H9 (cell line): ENCODE measurements at regions not wholly inside any gene's neighbourhood (a gene's known extent, or its start where the extent isn't known, plus 50 kb on each side); places are given as distances from the start of the nearest gene placed in this dataset.

Source experiments
- DNase-seq: peaks from one replicate; pipeline ENCODE4 v3.0.0-alpha.2; 2017
- H2AFZ ChIP-seq: one replicate; pipeline ENCODE4 v1.6.1; 2013; ENCODE audit warnings: mild to moderate bottlenecking, low read length, control low read depth, moderate library complexity
- H2AK5ac ChIP-seq: 2 replicates; pipeline ENCODE4 v1.6.1; 2013; ENCODE audit warnings: low read length, control low read depth, mixed read lengths; ENCODE audit not compliant: insufficient read length
- H2BK120ac ChIP-seq: one replicate; pipeline ENCODE4 v1.6.1; 2013; ENCODE audit warnings: low read depth, mild to moderate bottlenecking, low read length, control low read depth, inconsistent platforms; ENCODE audit not compliant: poor library complexity, severe bottlenecking
- H2BK12ac ChIP-seq: 2 replicates; pipeline ENCODE4 v1.6.1; 2013; ENCODE audit warnings: low read length, control low read depth, mixed read lengths, low read depth; ENCODE audit not compliant: insufficient read length
- H2BK15ac ChIP-seq: 2 replicates; pipeline ENCODE4 v1.6.1; 2013; ENCODE audit warnings: low read depth, low read length, control low read depth
- H2BK20ac ChIP-seq: one replicate; pipeline ENCODE4 v1.6.1; 2013; ENCODE audit warnings: low read depth, mild to moderate bottlenecking, low read length, control low read depth, inconsistent platforms; ENCODE audit not compliant: poor library complexity, severe bottlenecking
- H2BK5ac ChIP-seq: 2 replicates; pipeline ENCODE4 v1.6.1; 2013; ENCODE audit warnings: low read length, control low read depth, mixed read lengths; ENCODE audit not compliant: insufficient read length
- H3K14ac ChIP-seq: 2 replicates; pipeline ENCODE4 v1.6.1; 2013; ENCODE audit warnings: low read length, control low read depth; ENCODE audit not compliant: insufficient read depth
- H3K18ac ChIP-seq: 2 replicates; pipeline ENCODE4 v1.6.1; 2013; ENCODE audit warnings: low read depth, mild to moderate bottlenecking, mixed read lengths, low read length, control low read depth; ENCODE audit not compliant: insufficient read length
- H3K23ac ChIP-seq: 2 replicates; pipeline ENCODE4 v1.6.1; 2013; ENCODE audit warnings: low read length, control low read depth, mixed read lengths, low read depth; ENCODE audit not compliant: insufficient read length
- H3K23me2 ChIP-seq: 2 replicates; pipeline ENCODE4 v1.6.1; 2013; ENCODE audit warnings: low read depth, mild to moderate bottlenecking, mixed read lengths, low read length, control low read depth; ENCODE audit not compliant: insufficient read length, poor library complexity, severe bottlenecking
- H3K27ac ChIP-seq: 2 replicates; pipeline ENCODE4 v1.5.1; 2013; ENCODE audit warnings: low read length, control low read depth, mixed read lengths, low read depth; ENCODE audit not compliant: insufficient read length
- H3K27me3 ChIP-seq: 2 replicates; pipeline ENCODE4 v1.6.1; 2013; ENCODE audit warnings: low read length, control low read depth, inconsistent platforms; ENCODE audit not compliant: insufficient read depth
- H3K4ac ChIP-seq: 2 replicates; pipeline ENCODE4 v1.6.1; 2013; ENCODE audit warnings: low read depth, mild to moderate bottlenecking, control low read depth, inconsistent platforms, low read length, moderate library complexity
- H3K4me1 ChIP-seq: 2 replicates; pipeline ENCODE4 v1.6.1; 2013; ENCODE audit warnings: low read length, control low read depth, inconsistent platforms; ENCODE audit not compliant: insufficient read depth
- H3K4me2 ChIP-seq: 2 replicates; pipeline ENCODE4 v1.6.1; 2013; ENCODE audit warnings: low read length, control low read depth, mixed read lengths; ENCODE audit not compliant: insufficient read length, insufficient read depth
- H3K56ac ChIP-seq: 2 replicates; pipeline ENCODE4 v1.6.1; 2013; ENCODE audit warnings: low read depth, mild to moderate bottlenecking, mixed read lengths, low read length, control low read depth; ENCODE audit not compliant: insufficient read length
- H3K79me1 ChIP-seq: 2 replicates; pipeline ENCODE4 v1.6.1; 2013; ENCODE audit warnings: low read depth, mild to moderate bottlenecking, moderate library complexity, low read length, control low read depth, inconsistent platforms; ENCODE audit not compliant: insufficient read depth, poor library complexity, severe bottlenecking
- H3K79me2 ChIP-seq: 2 replicates; pipeline ENCODE4 v1.6.1; 2013; ENCODE audit warnings: low read length, control low read depth, inconsistent platforms; ENCODE audit not compliant: insufficient read depth
- H3K9ac ChIP-seq: 2 replicates; pipeline ENCODE4 v1.6.1; 2013; ENCODE audit warnings: low read length, control low read depth, mixed read lengths; ENCODE audit not compliant: insufficient read length; ENCODE audit errors: extremely low read depth
- H3K9me3 ChIP-seq: one replicate; pipeline ENCODE4 v1.6.1; 2013; ENCODE audit warnings: low read depth, low read length, inconsistent platforms; ENCODE audit not compliant: control insufficient read depth
- H3T11ph ChIP-seq: one replicate; pipeline ENCODE4 v1.6.1; 2013; ENCODE audit warnings: mild to moderate bottlenecking, low read length, control low read depth, inconsistent platforms
- H4K20me1 ChIP-seq: one replicate; pipeline ENCODE4 v1.6.1; 2013; ENCODE audit not compliant: control insufficient read depth, insufficient read length, insufficient read depth
- H4K5ac ChIP-seq: 2 replicates; pipeline ENCODE4 v1.6.1; 2013; ENCODE audit warnings: low read depth, mild to moderate bottlenecking, mixed read lengths, low read length, control low read depth; ENCODE audit not compliant: insufficient read length
- H4K8ac ChIP-seq: replicated peaks from 2 replicates; pipeline ENCODE4 v1.6.1; 2013; ENCODE audit warnings: low read length, control low read depth, mixed read lengths, low read depth; ENCODE audit not compliant: insufficient read length
- H4K91ac ChIP-seq: 2 replicates; pipeline ENCODE4 v1.6.1; 2013; ENCODE audit warnings: low read depth, mild to moderate bottlenecking, moderate library complexity, mixed read lengths, low read length, control low read depth; ENCODE audit not compliant: insufficient read length
- H3K27ac Mint-ChIP-seq, 3 experiments: 2 replicates in 2 of 3; 3 replicates in 1 of 3; pipeline ENCODE4 v1.8.0; 2020 to 2021; ENCODE audit warnings: mixed read lengths in 3 of 3, mild to moderate bottlenecking in 1 of 3, moderate library complexity in 1 of 3
- H3K27me3 Mint-ChIP-seq: 2 replicates; pipeline ENCODE4 v1.8.0; 2021; ENCODE audit warnings: low read depth, mild to moderate bottlenecking, moderate library complexity, mixed read lengths
- H3K36me3 Mint-ChIP-seq, 3 experiments: 2 replicates in 2 of 3; 3 replicates in 1 of 3; pipeline ENCODE4 v1.8.0; 2020 to 2021; ENCODE audit warnings: low read depth in 3 of 3, mixed read lengths in 3 of 3; ENCODE audit not compliant: insufficient read depth in 1 of 3
- H3K4me1 Mint-ChIP-seq, 2 experiments: 2 replicates each; pipeline ENCODE4 v1.8.0; 2020; ENCODE audit warnings: mixed read lengths in 2 of 2
- H3K4me3 Mint-ChIP-seq, 2 experiments: 2 replicates in 1 of 2; 3 replicates in 1 of 2; pipeline ENCODE4 v1.8.0; 2020 to 2021; ENCODE audit warnings: mild to moderate bottlenecking in 2 of 2, mixed read lengths in 2 of 2, moderate library complexity in 1 of 2
- H3K9me3 Mint-ChIP-seq, 2 experiments: 2 replicates in 1 of 2; 3 replicates in 1 of 2; pipeline ENCODE4 v1.8.0; 2020; ENCODE audit warnings: mild to moderate bottlenecking in 2 of 2, mixed read lengths in 2 of 2, moderate library complexity in 1 of 2
- WGBS: extraction: QIAGEN DNeasy Blood & Tissue Kit; methylation state at CpG from one replicate; pipeline ENCODE4 v1.1.7; 2013; ENCODE audit warnings: missing lambda C conversion rate, low lambda C conversion rate, mixed read lengths; ENCODE audit not compliant: insufficient read length; ENCODE audit errors: extremely low coverage; 5-methylcytosine and 5-hydroxymethylcytosine counted together
- TF ChIP-seq, protein P1 (sequence below): fragments of 200-600 bp; sonication (generic); conservative IDR thresholded peaks from 3 replicates; pipeline ENCODE4 v1.8.0; 2021; ENCODE audit warnings: antibody characterized with exemption, mild to moderate bottlenecking

DNA sequence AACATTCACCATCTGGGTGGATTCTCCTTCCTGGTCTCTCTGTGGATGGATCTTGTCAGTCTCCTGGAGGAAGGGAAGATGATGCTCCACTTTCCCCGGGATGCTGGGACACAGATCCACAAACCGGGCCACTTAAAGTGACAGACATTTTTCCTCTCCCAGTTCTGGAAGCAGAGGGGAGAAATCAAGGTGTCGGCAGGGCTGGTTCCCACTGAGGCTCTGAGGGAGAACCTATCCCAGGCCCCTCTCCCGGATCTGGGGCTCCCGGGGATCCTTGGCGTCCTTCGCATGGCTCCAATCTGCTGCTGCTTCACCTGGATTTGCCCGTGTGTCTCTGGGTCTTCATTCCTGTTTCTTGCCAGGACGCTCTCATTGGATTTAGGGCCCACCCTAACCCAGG is 263.1 kb upstream of the TNRC6C start:
- peak overlapping the region in 1 of 2 experiments; percentile 65; a peak in 2 of 5 replicates for H3K4me3 Mint-ChIP-seq
- Histone ChIP-seq H2AK5ac (no peak overlapping the region), H3K18ac (no peak overlapping the region), H3K4me2 (peak overlapping the region; percentile 60), H4K91ac (no peak overlapping the region), H3K9me3 (no peaks in the 10 kb centered on the region), H3K56ac (no peak overlapping the region), H3K23me2 (peaks cover 10% of the 10 kb centered on the region), H2BK15ac (no peak overlapping the region), H3T11ph (no peak overlapping the region), H2BK5ac (no peak overlapping the region), H3K23ac (no peak overlapping the region), H3K9ac (no peak overlapping the region), H3K14ac (no peak overlapping the region), H3K27ac (no peak overlapping the region), H4K5ac (no peak overlapping the region), H3K79me1 (no peaks in the 10 kb centered on the region), H4K20me1 (no peaks in the 10 kb centered on the region), H3K79me2 (no peaks in the 10 kb centered on the region), H3K27me3 (peaks cover 4% of the 10 kb centered on the region; the same call in 1 of the 2 replicates), H3K4me1 (no peaks in the 10 kb centered on the region), H2BK120ac (no peak overlapping the region), H2BK20ac (no peak overlapping the region), H2AFZ (no peak overlapping the region), H4K8ac (no peak overlapping the region), H3K4ac (no peak overlapping the region), H2BK12ac (no peak overlapping the region)
- H3K27me3 Mint-ChIP-seq, result peaks cover 84% of the 10 kb centered on the region
- H3K27ac Mint-ChIP-seq, result no peak overlapping the region
- peaks cover 44 to 49% of the 10 kb centered on the region in 2 experiments for H3K4me1 Mint-ChIP-seq
- TF ChIP-seq, protein P1, sequence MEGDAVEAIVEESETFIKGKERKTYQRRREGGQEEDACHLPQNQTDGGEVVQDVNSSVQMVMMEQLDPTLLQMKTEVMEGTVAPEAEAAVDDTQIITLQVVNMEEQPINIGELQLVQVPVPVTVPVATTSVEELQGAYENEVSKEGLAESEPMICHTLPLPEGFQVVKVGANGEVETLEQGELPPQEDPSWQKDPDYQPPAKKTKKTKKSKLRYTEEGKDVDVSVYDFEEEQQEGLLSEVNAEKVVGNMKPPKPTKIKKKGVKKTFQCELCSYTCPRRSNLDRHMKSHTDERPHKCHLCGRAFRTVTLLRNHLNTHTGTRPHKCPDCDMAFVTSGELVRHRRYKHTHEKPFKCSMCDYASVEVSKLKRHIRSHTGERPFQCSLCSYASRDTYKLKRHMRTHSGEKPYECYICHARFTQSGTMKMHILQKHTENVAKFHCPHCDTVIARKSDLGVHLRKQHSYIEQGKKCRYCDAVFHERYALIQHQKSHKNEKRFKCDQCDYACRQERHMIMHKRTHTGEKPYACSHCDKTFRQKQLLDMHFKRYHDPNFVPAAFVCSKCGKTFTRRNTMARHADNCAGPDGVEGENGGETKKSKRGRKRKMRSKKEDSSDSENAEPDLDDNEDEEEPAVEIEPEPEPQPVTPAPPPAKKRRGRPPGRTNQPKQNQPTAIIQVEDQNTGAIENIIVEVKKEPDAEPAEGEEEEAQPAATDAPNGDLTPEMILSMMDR, result no peak
- peak; percentile 28 for DNase-seq
- WGBS, result no CpG with 5 or more reads among the region's 9 CpGs
- no peaks in the 10 kb centered on the region for H3K9me3 Mint-ChIP-seq
- no peaks in the 10 kb centered on the region for H3K36me3 Mint-ChIP-seq
